GM19395 (cell line): ENCODE measurements at regions not wholly inside any gene's neighbourhood (a gene's known extent, or its start where the extent isn't known, plus 50 kb on each side); places are given as distances from the start of the nearest gene placed in this dataset.

Experiments
- ATAC-seq: cut with Tn5 transposase; IDR thresholded peaks from one replicate; pipeline ENCODE4 v1.9.1; 2021; ENCODE audit warnings: mild to moderate bottlenecking, moderate library complexity; ENCODE audit not compliant: unreplicated experiment

DNA sequence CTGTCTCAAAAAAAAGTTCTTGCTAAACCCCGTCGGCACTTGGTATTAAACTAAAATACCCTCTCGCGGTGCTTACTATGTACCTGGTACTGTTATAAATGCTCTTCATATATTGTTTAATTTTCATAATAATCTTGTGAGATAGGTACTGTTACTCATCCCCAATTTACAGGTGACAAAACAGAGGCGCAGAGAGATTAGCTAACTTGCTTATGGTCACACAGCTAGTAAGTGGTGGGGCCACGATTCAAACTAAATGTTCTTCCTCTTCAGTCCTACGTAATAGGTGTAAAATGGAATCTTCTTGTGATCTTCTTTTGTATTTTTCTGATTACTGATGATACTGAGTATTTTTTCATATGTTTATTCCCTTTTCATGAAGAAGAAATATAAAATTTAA, 51.3 kb downstream of the TET3 start:
- no peak for ATAC-seq

DNA sequence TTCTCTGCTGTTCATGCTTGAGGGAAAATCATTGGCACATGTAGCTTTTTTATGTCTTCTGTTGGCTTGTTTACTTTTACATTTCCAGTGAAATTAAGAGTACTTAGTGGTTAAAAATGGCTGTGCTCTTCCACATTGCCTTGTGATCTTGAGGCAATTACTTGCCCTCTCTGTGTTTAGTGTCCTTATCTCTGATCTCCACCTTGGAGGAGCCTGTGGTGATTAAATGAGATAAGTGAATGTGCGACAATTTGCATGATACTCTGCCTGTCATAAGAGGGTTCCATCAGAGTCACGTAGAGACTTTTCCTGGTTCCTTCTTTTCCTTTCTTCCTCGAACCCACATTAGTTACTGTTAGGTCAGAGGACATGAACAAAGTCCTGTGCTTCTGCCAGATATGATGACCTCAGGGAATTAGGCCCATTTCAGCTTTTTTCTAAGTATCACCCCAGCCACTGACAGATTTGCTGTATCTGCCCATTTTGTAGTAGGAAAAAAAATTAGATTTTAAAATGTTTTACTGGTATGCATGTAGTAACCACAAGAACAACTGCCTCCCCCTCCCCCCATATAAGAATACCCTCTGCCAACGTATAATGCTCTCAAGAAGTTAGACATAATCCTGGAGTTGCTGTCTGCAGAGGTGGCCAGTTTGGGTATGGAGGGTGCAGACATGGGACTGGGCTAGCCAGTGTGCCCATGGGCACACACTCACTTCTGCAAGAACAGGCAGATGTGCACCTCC, 51.9 kb downstream of the TET3 start:
- ATAC-seq: no peak

DNA sequence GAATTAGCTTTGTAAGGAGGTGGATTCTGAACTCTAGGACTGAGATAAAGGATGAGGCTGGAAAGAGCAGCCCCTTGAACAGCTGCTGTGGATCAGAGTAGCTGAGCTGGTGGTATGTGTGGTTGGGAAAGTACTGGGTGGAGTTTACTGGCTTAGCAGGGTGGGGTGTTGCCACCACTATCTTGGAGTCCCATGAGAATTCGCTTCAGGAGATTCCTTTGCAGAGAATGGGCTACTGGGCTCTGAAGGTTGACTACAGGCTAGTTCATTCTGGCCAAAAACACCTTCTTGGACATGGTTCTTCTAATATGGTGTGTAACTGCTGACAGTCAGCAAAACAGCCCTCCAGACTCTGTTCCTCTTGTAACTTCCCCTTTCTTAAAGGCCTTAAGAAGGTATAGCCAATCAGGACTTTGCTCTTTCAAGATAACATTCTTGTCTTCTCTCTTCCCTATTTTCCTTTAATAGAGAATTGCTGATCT, 52.7 kb downstream of the TET3 start:
- peak; percentile 68 for ATAC-seq

DNA sequence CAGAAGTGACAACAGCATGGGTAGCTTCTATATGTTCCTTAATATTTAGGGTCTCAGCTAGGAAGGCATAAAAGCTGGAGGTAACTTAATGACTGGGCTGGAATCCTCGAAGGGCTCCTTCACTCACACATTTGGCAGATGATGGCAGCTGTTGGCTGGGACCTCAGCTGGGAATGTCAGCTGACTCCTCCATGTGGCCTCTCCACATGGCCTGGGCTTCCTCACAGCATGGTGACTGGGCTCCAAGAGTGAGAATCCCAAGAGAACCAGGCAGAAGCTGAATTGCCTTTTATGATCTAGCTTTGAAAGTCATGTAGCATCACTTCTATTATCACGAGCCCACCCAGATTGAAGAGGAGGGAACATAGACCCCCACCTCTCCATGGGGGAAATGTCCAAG, 54.9 kb downstream of the TET3 start:
- ATAC-seq: no peak

DNA sequence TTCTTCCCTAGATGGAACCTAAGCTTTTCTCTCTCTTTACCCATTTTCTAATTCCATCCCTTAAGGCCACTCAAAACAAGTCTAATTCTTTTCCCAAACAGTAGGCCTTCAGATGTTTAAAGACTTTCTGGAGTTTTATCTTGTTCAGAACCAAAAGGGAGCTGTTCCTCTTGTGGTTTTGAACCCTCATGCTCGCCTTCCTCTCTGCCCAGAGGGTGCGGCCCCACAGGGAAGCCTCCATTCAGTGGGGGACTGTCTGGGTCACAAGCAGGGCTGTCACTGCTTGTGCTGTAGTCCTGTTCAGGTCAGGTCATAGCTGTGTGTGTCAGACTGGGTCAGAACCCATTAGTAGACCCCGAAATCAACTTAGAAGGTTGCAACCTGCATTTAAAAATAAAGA, 56.5 kb downstream of the TET3 start:
- no peak for ATAC-seq

DNA sequence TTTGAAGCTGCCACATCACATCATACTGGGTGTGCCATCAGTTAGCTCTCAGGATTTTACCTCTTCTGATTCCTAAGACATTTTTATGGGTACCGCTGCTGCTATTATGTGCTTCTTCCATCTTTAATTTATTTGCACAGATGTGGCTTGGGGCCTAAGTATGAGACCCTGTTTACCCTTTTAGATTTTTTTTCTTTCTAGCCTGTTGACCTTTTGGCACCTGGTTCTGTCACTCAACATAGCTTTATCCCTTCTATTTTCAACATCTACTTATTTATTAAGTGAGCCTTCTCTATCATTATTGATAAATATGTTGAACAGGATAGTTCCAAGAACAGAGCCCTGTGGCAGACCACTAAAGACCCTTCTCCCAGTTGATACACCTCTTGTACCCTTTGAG, 57.0 kb downstream of the TET3 start:
- no peak for ATAC-seq

DNA sequence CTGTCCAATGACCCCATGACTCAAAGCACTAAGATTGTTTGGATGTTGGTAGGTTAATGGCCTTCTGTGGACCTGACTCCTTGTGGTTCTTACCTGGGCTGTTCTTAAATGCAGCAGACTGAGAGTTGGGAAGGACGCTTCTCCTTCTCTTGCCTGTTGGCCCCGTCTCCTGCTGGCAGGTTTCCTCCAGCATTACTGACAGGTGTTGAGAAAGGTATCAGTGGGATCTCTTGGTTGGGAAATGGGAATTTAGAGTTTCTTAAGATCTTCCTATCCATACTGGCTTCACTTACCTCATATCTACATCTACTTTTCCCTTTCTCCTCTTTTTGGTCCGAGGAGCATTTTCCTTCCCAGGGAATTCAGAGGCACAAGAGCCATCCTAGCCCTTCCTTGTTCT, 57.9 kb downstream of the TET3 start:
- ATAC-seq: no peak

DNA sequence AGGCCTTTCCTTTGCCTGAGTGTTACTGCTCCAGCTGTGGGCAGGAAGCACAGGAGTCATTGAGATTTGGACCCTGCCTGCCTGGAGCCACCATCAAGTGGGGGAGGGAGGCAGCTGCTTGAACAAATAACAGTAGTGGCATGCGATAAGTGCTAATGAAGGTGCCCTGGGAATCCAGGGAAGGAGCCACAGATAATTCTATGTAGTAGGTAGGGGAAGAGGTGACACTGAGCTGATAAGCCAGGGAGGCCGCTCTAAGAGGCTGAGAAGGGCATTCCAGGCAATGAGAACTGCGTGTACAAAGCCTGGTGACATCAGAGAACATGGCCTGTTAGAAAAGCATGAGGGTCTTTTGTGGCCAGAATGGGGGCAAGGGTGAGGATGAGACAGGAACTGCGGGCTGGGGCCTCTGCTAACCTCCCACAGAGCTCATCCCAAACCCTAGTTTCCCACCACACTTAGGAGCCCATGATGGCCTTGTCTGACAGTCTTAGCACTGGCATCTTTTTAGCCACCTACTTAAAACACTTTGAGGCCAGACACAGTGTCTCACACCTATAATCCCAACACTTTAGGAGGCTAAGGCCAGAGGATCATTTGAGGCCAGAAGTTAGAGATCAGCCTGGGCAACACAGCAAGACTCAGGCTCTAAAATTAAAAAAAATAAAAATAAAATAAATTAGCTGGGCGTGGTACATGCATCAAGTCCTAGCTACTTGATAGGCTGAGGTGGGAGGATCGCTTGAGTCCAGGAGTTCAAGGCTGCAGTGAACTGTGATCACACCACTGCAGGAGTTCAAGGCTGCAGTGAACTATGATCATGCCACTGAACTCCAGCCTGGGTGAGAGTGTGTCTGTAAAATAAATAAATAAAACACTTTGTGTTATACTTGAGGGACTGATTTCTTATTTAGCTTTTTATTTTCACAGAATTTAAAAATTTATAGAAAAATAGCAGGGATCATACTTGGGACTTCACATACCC, 58.9 kb downstream of the TET3 start:
- ATAC-seq: no peak

DNA sequence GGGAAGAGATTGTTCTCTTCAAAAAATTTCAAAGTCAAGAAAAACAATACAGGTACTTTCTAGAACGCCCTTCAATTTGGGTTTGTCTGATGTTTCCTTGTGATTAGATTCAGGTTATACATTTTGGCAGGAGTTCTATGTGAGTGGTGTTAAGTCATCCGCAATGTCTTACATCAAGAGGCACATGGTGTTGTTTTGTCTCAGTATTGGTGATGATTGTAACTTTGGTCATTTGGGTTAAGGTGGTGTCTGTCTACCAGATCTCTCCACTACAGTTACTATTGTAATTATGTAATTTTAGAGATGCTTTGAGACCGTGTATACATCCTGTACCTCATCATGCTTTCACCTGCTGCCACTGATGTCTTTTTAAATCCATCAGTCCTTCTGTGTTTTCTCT, 60.3 kb downstream of the TET3 start:
- ATAC-seq: no peak

DNA sequence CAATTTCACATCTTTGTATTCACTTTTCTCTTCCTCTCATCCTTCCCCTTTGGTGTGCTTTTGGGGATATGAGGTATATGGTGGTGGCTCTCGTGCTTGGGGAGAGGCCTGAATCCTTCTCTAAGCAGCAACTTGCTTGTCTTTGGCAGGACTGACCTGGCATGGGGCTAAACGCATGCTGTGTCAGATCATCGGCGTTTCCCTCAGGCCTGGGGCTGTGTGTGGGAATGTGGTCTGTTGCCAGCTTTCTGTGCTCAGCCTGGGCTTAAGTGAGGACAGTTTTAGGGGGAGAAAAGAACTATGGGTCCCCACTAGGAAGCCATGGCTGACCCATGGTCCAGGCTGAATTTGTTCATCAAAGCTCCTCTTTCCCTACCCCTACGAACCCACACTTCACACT, 60.7 kb downstream of the TET3 start:
- ATAC-seq: no peak

DNA sequence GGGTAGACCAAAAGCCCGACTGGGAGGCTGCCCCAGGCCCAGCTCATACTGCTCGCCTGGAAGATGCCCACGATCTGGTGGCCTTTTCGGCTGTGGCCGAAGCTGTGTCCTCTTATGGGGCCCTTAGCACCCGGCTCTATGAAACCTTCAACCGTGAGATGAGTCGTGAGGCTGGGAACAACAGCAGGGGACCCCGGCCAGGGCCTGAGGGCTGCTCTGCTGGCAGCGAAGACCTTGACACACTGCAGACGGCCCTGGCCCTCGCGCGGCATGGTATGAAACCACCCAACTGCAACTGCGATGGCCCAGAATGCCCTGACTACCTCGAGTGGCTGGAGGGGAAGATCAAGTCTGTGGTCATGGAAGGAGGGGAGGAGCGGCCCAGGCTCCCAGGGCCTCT, 61.7 kb downstream of the TET3 start:
- ATAC-seq: no peak

DNA sequence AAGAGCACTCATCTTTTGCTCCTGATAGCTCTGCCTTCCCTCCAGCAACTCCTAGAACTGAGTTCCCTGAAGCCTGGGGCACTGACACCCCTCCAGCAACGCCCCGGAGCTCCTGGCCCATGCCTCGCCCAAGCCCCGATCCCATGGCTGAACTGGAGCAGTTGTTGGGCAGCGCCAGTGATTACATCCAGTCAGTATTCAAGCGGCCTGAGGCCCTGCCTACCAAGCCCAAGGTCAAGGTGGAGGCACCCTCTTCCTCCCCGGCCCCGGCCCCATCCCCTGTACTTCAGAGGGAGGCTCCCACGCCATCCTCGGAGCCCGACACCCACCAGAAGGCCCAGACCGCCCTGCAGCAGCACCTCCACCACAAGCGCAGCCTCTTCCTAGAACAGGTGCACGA, 62.4 kb downstream of the TET3 start:
- ATAC-seq: no peak

DNA sequence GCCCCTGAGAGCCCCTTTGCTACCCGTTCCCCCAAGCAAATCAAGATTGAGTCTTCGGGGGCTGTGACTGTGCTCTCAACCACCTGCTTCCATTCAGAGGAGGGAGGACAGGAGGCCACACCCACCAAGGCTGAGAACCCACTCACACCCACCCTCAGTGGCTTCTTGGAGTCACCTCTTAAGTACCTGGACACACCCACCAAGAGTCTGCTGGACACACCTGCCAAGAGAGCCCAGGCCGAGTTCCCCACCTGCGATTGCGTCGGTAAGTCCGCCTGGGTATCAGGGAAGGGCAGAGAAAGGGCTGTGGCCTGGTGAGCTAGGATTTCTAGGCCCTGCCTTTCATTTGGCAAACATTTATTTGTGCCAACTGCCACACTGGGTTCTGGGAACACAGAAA, 63.4 kb downstream of the TET3 start:
- ATAC-seq: no peak

DNA sequence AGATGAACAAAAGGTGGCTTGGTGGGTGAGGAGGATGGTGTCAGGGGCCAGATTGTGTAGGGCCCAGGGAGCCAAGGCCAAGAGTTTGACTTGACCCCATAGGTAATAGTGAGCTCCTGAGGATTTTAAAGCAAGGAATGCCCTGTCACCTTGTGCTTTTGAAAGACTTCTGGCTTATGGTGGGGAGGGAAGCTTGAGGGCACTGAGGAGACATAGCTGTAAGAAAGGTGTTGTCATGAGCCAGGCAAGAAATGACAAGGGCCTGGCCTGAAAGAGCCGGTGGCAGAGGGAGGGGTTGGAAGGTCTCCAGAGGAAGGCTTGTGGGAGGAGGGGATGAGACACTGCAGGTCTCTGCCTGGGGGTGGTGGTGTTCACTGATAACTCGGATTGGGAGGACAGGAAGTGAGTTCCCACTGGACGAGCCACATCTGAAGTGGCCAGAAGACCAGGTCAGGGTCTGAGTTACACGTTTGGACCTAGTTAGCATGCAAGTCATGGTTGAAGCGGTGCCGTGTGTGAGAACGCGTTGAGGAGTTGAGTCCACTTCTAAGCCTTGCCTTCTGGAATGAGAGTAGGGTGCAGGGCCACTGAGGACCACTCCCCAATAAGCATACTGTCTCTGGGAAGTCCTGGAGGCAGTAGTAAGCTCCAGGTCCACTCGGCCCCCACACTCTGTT, 64.3 kb downstream of the TET3 start:
- no peak for ATAC-seq

DNA sequence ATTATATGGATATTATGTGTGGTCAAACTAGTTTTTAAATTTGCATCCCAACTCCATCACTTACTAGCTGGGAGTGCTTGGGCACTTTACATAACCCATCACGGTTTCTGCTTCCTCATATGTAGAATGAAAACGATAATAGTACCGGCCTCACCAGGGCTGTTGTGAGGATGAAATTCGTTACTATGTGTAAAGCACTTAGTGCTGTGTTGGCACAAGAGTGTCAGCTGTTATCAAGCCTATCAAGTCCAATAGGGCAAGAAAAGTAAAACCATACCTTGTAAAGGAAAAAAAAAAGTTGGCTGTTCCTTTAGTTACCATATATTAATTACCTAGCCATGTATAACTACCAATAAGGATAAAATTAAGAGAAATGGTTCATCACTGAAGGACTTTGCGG, 65.4 kb downstream of the TET3 start:
- no peak for ATAC-seq

DNA sequence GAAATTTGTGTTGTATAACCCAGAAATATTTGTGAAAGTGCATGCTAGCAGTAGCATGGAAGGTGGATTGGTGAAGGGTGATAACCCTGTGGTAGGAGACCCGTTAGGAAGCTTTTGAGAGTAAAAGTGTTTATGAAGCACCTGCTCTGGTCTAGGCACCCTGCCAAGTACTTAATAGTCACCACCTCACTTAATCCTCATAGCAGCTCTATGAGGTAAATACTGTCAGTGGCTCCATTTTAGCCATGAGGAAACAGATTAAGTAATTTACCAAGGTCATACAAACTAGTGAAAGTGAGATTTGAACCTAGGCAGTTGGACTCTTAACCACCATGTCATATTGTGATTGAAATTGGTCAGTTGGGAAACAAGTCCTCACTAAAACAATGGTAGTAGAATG, 66.8 kb downstream of the TET3 start:
- ATAC-seq: no peak

DNA sequence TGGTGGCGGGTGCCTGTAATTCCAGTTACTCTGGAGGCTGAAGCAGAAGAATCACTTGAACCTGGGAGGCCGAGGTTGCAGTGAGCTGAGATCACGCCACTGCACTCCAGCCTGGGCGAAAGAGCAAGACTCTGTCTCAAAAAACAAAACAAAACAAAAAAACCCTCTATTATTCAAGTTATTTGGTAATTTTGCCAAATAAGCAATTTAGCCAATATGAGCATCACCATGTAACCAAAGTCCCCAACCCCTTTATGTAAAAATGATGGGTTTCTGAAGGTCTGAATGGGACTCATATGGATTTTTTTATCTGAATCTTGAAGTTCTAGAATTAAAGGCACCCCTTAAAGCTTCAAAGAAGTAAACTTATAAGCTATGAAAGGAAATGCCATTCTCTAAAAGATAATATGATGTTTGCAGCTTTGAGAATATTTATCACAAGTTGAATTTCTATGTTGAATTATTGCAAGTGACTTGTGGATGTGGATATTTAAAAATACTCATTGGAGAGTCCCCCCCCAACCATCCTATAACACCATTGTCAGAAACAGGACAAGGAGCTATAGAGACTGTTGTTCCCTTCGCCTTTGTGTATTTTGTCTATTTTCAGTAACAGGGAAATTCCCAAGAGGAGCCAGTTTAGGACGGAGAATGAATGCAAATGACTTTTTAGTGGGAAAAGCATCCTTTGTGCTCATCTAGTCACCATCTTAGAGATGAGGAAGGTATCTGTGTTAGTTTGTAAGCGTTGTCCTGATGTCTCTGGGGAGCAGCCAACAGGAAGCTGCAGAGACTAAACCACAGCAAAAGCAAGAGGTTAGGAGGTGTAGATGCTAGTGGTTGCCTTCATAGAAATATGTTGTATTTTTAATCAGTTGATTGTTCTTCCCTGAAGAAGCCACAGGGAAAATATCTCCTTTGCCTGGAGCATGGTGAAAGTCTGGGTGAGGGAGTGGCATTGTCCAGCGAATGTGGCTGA, 68.3 kb downstream of the TET3 start:
- no peak for ATAC-seq

DNA sequence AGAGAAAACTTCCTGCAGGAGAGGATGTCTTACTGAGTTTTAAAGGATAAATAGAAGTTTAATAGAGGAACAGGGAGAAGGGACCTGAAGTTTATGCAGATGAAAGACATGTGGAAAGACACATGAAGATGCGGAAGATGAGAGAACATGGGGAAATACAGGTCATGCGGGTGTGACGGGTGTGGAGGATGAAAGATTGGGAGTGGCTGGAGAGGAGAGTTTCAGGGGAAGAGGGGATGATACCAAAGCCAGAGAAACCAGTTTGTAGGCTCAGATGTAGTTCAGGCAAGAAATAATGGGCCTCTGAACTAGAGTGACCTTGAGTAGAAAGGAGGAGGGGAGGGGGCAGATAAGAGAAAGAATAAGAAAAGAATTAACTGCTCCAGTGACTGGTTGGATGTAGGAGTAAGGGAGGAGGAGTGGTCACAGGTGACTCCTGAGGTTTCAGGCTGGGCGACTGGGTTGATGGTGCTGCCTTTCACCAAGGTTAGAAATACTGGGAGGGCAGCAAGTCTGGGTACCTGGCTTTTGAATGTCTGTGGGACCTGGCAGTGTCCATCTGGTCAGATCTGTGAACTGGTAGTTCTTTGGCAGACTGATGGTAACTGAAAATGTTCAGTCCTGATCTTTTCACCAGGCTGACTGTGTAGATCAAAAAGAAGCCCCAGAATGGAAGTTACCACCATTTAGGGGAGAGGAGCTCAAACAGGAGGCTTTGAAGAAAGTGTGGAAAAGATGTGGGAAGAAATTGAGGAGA, 69.4 kb downstream of the TET3 start:
- ATAC-seq: no peak

DNA sequence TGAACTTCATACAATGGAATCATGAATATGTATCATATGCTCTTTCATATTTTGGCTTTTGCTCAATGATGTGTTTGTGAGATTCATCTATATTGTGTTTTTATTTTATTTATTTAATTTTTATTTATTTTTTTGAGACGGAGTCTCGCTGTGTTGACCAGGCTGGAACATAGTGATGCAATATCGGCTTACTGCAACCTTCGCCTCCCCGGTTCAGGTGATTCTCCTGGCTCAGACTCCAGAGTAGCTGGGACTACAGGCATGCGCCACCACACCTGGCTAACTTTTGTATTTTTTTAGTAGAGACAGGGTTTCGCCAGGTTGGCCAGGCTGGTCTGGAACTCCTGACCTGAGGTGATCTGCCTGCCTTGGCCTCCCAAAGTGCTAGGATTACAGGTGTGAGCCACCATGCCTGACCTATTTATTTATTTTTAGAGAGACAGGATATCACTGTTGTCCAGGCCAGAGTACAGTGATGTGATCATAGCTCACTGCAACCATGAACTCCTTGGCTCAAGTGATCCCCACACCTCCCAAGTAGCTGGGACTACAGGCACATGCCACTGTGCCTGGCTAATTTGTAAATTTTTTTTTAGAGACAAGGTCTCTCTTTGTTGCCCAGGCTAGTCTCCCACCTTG, 74.5 kb downstream of the TET3 start:
- no peak for ATAC-seq
